NCI-H187 (cell line): ENCODE measurements at regions not wholly inside any gene's neighbourhood (a gene's known extent, or its start where the extent isn't known, plus 50 kb on each side); places are given as distances from the start of the nearest gene placed in this dataset.
"Not testable (repeated sequence)": the region's sequence is repeated elsewhere in the genome, so short reads cannot be mapped to it uniquely, and the experiment has no call there.

Experiments
- DNase-seq, 2 experiments: peaks; one replicate each; lab custom pipeline; 2025; lab: John Stamatoyannopoulos, UW

- DNase-seq: no peak
Observed at GRCh38 chr18:51453594-51453993, 256.1 kb upstream of the MEX3C start.

- DNase-seq: no peak
Observed at GRCh38 chr18:51458861-51459260, 261.4 kb upstream of the MEX3C start.

- DNase-seq: no peak
Observed at GRCh38 chr18:51461956-51462355, 264.5 kb upstream of the MEX3C start.

DNA sequence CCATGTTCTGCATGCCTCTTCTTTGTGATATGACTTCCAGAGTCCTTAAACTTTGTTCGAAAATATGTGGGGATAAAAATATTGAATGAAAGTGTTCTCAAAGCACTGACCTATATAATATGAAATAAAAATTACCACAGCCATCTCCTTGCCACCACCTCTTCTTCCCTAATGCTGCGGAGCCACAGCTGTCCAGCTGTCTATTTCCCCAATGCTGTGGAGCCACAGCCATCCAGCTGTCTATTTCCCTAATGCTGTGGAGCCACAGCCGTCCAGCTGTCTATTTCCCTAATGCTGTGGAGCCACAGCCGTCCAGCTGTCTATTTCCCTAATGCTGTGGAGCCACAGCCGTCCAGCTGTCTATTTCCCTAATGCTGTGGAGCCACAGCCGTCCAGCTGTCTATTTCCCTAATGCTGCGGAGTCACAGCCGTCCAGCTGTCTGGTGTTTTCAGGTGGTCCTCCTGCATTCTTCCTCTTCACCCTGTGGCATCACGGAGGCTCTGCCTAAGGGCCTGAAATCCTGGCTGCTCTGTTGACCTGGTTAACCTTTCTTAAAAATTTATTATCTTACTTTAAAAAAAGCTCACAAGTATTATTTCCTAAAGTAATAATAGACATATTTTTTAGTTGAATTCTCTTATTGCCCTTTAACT is 266.1 kb upstream of the MEX3C start:
- DNase-seq: no peak

DNA sequence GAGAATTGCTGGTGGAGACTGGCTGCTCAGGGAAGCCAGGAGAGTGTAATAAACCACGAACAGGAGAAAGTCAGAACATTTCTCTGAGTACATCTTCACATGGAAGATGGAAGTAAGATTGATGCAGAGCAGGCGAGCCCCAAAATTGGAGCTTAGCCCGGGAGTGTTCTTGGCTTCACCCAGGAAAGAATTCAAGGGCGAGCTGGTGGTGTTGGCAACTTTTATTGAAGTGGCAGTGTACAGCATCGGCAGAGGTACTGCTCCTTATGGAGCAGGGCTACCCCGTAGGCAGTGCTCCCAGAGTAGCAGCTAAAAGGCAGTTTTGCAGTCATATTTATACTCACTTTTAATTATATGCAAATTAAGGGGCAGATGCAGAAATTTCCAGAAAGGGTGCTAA is 281.4 kb upstream of the MEX3C start:
- no peak for DNase-seq

GRCh38 chr18:51479736-51480135 is 282.3 kb upstream of the MEX3C start:
- no peak for DNase-seq

- no peak for DNase-seq
Observed at GRCh38 chr18:51480407-51481261, 283.2 kb upstream of the MEX3C start.

GRCh38 chr18:51486735-51487366 is 289.4 kb upstream of the MEX3C start:
- DNase-seq: no peak

- no peak for DNase-seq
Observed at GRCh38 chr18:51490417-51490816, 292.9 kb upstream of the MEX3C start.

DNA sequence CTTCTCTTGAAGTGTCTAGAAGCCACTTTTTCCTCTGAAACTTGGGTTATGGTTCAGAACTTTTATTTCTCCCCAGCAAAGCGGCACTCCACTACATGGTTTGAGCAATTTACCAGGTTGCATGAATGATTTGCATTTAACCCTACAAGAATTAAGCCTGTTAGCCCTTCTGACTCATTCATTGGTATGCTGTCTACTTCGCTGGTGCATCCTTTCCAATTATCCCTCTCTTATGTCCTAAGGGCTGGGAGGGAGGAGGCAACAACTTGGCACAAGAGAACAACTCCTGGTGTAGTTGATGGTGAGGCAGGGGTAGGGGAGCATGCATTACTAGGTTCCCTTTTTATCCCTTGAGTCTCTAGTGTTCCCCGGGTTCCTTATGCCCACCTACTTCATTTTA is 293.4 kb upstream of the MEX3C start:
- DNase-seq: no peak

DNA sequence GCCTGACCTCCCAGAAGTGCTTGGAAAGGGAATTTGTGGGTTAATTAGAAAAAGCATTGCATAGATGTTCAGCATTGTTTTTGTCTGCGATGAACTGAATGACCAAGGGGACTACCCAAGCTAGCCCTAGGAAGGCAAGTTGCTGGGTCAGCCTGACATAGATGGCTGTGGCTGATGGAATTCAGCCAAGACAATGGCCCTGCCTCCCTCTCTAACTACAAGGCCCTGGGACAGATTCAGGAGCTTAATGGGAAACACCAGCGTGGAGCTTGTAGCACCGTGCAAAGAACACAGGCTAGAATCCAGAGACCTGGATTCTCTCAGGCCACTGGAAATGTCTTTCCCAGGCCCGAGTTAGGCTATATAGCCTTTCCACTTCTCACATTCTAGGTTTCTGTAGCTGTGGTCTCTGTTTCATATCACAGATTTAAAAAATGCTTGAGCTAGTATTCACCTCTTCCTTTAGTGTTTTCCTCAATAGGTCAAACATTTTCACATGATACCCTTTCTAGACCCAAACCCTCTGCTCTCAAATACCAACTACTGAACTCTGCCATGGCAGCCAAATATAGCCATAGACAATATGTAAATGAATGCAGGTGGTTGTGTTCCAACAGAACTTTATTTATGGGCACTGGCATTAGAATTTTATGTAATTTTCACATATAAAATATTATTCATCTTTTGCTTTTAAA is 294.3 kb upstream of the MEX3C start:
- no peak for DNase-seq

- no peak for DNase-seq
Observed at GRCh38 chr18:51498085-51498855, 300.8 kb upstream of the MEX3C start.

- DNase-seq: no peak
Observed at GRCh38 chr18:51503351-51503750, 305.9 kb upstream of the MEX3C start.

DNA sequence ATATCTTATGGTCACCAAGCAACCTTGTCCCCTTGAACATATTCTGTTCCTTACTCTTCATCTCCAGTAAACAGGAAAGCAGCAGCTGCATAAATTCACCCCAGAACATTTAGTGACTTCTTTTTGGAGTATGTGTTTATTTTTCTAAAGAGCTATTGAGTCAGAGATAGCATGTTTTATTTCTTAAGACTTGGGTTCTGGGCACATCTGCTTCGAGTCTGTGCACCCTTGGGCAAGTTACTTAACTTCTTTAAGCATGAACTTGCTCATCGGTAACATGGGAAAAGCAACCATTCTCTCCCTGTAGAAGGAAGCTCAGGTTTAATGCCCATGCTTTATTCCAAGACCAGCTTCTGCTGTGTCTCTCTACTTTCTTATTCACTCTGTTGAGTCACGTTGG is 309.3 kb upstream of the MEX3C start:
- no peak for DNase-seq

GRCh38 chr18:51508410-51508809 is 310.9 kb upstream of the MEX3C start:
- not testable (repeated sequence) for DNase-seq

DNA sequence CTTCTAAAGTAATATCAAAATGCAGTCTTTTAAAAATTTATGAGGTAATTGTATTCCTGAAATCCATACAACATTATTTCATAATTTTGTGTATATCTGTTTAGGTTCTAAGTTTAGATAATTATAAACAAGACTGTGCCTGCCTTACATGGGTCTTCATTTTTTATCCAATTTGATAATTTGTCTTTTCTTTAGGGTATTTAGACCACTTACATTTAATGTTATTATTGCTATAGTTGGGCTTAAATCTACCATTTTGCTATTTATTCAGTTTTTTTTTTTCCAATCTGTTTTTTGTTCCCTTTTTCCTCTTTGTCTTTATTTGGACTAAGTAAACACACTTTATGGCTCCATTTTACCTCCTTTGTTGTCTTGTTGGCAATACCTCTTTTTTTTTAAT is 312.5 kb upstream of the MEX3C start:
- no peak for DNase-seq

DNA sequence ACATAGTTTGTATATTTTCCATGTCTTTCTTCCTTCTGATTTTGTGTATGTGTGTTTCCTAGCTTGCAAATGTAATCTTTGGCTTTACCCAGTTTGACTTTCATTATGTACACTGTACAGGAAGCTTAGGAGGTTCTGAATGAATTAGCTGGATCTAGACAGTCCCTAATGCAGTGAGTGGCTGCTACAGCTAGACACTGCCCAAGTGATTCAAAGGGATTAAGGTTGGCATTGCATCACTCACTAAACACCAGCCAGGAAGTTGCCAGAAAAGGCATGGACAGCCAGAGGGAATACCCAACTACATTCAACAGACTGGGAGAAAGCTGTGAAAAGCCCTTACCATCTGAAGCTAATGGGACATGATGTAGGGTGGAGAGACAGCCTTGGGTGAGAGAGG is 316.0 kb upstream of the MEX3C start:
- DNase-seq: no peak

GRCh38 chr18:51514128-51514527 is 316.6 kb upstream of the MEX3C start:
- DNase-seq: no peak

DNA sequence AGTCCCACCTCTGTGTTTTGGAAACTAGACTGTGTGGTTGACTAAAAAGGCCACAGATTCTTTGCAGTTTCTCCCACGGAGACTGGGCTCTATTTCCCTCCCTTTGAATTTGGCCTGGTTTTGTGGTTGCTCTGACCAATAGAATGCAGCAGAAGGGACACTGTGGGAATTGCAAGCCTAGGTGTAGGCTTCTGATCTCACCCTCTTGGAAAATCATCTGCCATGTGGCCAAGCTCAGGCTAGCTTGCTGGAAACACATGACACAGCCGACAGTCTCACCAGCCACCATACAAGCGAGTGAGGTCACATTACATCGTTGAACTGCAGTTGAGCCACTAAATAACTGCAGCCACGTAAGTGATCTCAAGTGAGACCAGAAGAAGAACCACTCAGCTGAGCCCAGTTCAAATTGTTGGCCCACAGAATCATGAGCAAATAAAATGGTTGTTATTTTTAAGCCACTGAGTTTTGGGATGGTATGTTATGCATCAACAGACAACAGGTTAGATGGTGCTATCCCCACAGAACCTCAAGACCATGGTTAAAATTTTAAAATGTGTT is 319.1 kb upstream of the MEX3C start:
- no peak for DNase-seq

- DNase-seq: no peak
Observed at GRCh38 chr18:51519571-51519970, 322.1 kb upstream of the MEX3C start.

DNA sequence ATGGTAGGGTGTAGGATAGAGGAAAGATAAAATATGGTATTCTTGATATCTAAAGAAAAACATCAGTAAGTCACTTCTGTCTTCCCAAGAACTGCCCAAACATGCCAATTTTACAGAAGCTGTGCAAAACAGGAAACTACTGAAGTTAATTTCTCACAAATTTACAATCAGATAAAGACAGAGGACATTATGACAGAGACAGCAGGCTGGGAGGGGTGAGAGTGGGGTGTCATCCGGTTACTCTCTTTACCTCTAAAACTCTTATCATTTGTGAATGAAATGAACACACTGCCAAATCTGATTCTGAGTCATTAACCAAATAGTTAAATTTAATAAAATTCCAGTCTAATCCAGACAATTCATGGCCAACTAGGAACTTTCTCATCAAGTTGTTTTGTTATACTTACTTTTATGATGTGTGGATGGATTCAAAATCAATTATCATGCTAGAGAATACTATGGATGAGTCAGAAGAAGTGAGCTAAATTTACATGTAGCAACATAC is 323.2 kb upstream of the MEX3C start:
- DNase-seq: no peak
